Hepatocyte (in vitro differentiated cells): ENCODE measurements at regions not wholly inside any gene's neighbourhood (a gene's known extent, or its start where the extent isn't known, plus 50 kb on each side); places are given as distances from the start of the nearest gene placed in this dataset.

Experiments
- DNase-seq: peaks from one replicate; pipeline ENCODE4 v3.0.0-alpha.2; 2016; ENCODE audit warnings: low spot score
- H2AFZ ChIP-seq: fragments of 200-600 bp; sonication (generic); 2 replicates; pipeline ENCODE4 v1.6.0; 2016; ENCODE audit warnings: antibody characterized with exemption, mild to moderate bottlenecking
- H3K27ac ChIP-seq: fragments of 200-600 bp; sonication (generic); 2 replicates; pipeline ENCODE4 v1.5.1; 2016; ENCODE audit warnings: mild to moderate bottlenecking
- H3K27me3 ChIP-seq: fragments of 200-600 bp; sonication (generic); 2 replicates; pipeline ENCODE4 v1.6.1; 2016
- H3K36me3 ChIP-seq: fragments of 200-600 bp; sonication (generic); replicated peaks from 2 replicates; pipeline ENCODE4 v1.5.1; 2016; ENCODE audit warnings: low read depth; ENCODE audit not compliant: insufficient read depth
- H3K4me1 ChIP-seq: fragments of 200-600 bp; sonication (generic); 2 replicates; pipeline ENCODE4 v1.5.1; 2016; ENCODE audit warnings: mild to moderate bottlenecking, moderate library complexity; ENCODE audit not compliant: insufficient read depth
- H3K4me2 ChIP-seq: fragments of 200-600 bp; sonication (generic); 2 replicates; pipeline ENCODE4 v1.6.0; 2016
- H3K4me3 ChIP-seq: fragments of 200-600 bp; sonication (generic); 2 replicates; pipeline ENCODE4 v1.5.1; 2016; ENCODE audit warnings: mild to moderate bottlenecking
- H3K79me2 ChIP-seq: fragments of 200-600 bp; sonication (generic); 2 replicates; pipeline ENCODE4 v1.6.0; 2017; ENCODE audit warnings: mild to moderate bottlenecking
- H3K9me2 ChIP-seq: fragments of 200-600 bp; sonication (generic); replicated peaks from 2 replicates; pipeline ENCODE4 v1.6.0; 2017; ENCODE audit warnings: mild to moderate bottlenecking; ENCODE audit not compliant: insufficient read depth
- H3K9me3 ChIP-seq: fragments of 200-600 bp; sonication (generic); 2 replicates; pipeline ENCODE4 v1.5.1; 2016; ENCODE audit warnings: low read depth, mild to moderate bottlenecking
- H4K20me1 ChIP-seq: fragments of 200-600 bp; sonication (generic); 2 replicates; pipeline ENCODE4 v1.6.0; 2016; ENCODE audit warnings: mild to moderate bottlenecking; ENCODE audit not compliant: insufficient read depth, poor library complexity, severe bottlenecking
- EZH2 ChIP-seq: fragments of 200-600 bp; sonication (generic); IDR thresholded peaks from 2 replicates; pipeline ENCODE4 v1.6.1; 2016; ENCODE audit warnings: antibody characterized with exemption, mild to moderate bottlenecking, borderline replicate concordance
- EZH2phosphoT487 ChIP-seq: fragments of 200-600 bp; sonication (generic); IDR thresholded peaks from one replicate; pipeline ENCODE4 v1.6.1; 2018; ENCODE audit warnings: antibody characterized with exemption, mild to moderate bottlenecking, low read depth, moderate library complexity; ENCODE audit not compliant: unreplicated experiment, severe bottlenecking
- WGBS: methylation state at CpG from one replicate; pipeline ENCODE4 v1.1.6; 2016; ENCODE audit warnings: low lambda C conversion rate; ENCODE audit errors: missing lambda C conversion rate; 5-methylcytosine and 5-hydroxymethylcytosine counted together
- TF ChIP-seq, protein P1 (sequence below): fragments of 200-600 bp; sonication (generic); IDR thresholded peaks from 2 replicates; pipeline ENCODE4 v1.5.1; 2016; ENCODE audit warnings: antibody characterized with exemption, mild to moderate bottlenecking; ENCODE audit not compliant: poor library complexity

DNA sequence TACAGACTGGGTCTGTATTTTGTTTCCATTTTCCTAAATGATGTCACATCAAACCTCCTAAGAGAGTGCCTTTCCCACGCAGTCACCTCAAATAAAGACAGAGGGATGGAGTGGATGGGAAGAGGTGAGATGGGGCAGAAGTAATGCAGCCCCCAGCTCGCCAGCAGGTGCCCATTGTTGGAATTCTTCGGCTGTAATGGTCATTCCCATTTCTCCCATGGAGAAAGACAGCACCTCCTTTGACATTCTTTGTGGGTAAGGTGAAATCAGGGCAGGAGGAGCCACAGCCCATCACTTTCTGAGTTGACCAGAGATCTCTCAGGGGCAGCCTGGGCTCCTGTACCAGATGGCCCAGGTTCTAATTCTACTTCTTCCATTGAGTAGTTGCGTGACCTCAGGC is 84.4 kb upstream of the NR2F2 start:
- H3K4me2 ChIP-seq = no peak overlapping the region
- no peak overlapping the region for H3K27ac ChIP-seq
- DNase-seq = no peak
- H3K27me3 ChIP-seq = no peaks in the 10 kb centered on the region
- 98% methylated on average over 4 of the region's 4 CpGs for WGBS
- no peaks in the 10 kb centered on the region for H3K9me3 ChIP-seq
- no peaks in the 10 kb centered on the region for H4K20me1 ChIP-seq
- TF ChIP-seq, protein P1, sequence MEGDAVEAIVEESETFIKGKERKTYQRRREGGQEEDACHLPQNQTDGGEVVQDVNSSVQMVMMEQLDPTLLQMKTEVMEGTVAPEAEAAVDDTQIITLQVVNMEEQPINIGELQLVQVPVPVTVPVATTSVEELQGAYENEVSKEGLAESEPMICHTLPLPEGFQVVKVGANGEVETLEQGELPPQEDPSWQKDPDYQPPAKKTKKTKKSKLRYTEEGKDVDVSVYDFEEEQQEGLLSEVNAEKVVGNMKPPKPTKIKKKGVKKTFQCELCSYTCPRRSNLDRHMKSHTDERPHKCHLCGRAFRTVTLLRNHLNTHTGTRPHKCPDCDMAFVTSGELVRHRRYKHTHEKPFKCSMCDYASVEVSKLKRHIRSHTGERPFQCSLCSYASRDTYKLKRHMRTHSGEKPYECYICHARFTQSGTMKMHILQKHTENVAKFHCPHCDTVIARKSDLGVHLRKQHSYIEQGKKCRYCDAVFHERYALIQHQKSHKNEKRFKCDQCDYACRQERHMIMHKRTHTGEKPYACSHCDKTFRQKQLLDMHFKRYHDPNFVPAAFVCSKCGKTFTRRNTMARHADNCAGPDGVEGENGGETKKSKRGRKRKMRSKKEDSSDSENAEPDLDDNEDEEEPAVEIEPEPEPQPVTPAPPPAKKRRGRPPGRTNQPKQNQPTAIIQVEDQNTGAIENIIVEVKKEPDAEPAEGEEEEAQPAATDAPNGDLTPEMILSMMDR = no peak
- TF ChIP-seq EZH2phosphoT487 (no peak), EZH2 (no peak)
- H2AFZ ChIP-seq = no peak overlapping the region
- H3K79me2 ChIP-seq = no peaks in the 10 kb centered on the region
- no peak overlapping the region for H3K4me3 ChIP-seq
- H3K36me3 ChIP-seq = no peaks in the 10 kb centered on the region
- no peaks in the 10 kb centered on the region for H3K4me1 ChIP-seq
- H3K9me2 ChIP-seq = no peaks in the 10 kb centered on the region

DNA sequence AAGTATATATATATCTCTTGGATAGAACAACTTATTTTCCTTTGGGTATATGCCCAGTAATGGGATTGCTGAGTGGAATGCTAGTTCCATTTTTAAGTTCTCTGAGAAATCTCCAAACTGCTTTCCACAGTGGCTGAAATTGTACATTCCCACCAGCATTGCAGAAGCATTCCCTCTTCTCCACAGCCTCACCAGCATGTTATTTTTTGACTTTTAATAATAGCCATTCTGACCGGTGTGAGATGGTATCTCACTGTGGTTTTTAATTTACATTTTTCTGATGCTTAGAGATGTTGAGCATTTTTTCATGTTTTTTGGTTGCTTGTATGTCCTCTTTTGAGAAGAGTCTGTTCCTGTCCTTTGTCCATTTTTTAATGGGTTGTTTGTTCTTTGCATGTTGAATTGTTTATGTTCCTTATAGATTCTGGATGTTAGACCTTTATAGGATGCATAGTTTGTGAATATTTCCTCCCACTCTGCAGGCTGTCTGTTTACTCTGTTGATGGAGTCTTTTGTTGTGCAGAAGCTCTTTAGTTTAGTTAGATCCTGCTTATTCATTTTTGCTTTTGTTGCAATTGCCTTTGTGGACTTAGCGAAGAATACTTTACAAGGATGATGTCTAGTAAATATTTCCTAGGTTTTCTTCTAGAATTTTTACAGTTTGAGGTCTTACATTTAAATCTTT is 82.7 kb upstream of the NR2F2 start:
- no peaks in the 10 kb centered on the region for H4K20me1 ChIP-seq
- H2AFZ ChIP-seq = no peak overlapping the region
- H3K4me3 ChIP-seq = no peak overlapping the region
- H3K4me1 ChIP-seq = no peaks in the 10 kb centered on the region
- H3K36me3 ChIP-seq = no peaks in the 10 kb centered on the region
- DNase-seq = no peak
- H3K4me2 ChIP-seq = no peak overlapping the region
- H3K79me2 ChIP-seq = no peaks in the 10 kb centered on the region
- H3K27ac ChIP-seq = no peak overlapping the region
- no peaks in the 10 kb centered on the region for H3K9me2 ChIP-seq
- no peak for TF ChIP-seq EZH2phosphoT487
- TF ChIP-seq, protein P1 = no peak
- TF ChIP-seq EZH2 = no peak
- 80% methylated on average over 2 of the region's 2 CpGs for WGBS
- H3K9me3 ChIP-seq = no peaks in the 10 kb centered on the region
- H3K27me3 ChIP-seq = no peaks in the 10 kb centered on the region

DNA sequence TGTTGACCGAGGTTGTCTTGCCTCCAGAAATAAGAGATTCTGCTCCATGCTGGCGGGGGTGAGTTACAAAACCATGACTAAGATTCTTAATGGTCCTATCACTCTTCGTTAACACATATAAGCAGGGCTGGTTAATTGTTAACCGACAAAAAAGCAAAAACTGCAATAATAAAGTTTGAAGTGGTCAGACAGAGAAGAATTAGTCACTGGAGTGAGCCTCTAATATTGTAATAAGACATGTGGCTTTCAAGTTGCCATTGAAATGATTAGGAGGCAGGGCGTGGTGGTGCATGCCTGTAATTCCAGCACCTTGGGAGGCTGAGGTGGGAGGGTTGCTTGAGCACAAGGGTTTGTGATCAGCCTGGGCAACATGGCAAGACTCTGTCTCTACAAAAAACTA is 78.4 kb upstream of the NR2F2 start:
- Histone ChIP-seq H3K27me3 (no peaks in the 10 kb centered on the region), H3K36me3 (no peaks in the 10 kb centered on the region), H3K9me2 (no peaks in the 10 kb centered on the region), H4K20me1 (no peaks in the 10 kb centered on the region), H3K9me3 (no peaks in the 10 kb centered on the region), H3K4me3 (no peak overlapping the region), H3K27ac (peak overlapping the region; percentile 50), H3K4me2 (no peak overlapping the region), H3K79me2 (no peaks in the 10 kb centered on the region), H3K4me1 (peaks cover 12% of the 10 kb centered on the region), H2AFZ (no peak overlapping the region)
- DNase-seq = peak; percentile 48
- TF ChIP-seq, protein P1 = no peak
- no peak for TF ChIP-seq EZH2phosphoT487
- TF ChIP-seq EZH2 = no peak
- 74% methylated on average over 5 of the region's 5 CpGs for WGBS
